Glutamatergic neuron (in vitro differentiated cells): ENCODE measurements at regions not wholly inside any gene's neighbourhood (a gene's known extent, or its start where the extent isn't known, plus 50 kb on each side); places are given as distances from the start of the nearest gene placed in this dataset.

Source experiments
- DNase-seq: peaks from one replicate; pipeline ENCODE4 v3.0.0; 2022
- H3K27ac Mint-ChIP-seq: one replicate; pipeline ENCODE4 v1.8.0; 2020; ENCODE audit warnings: mild to moderate bottlenecking, mixed read lengths, inconsistent platforms; ENCODE audit not compliant: unreplicated experiment
- H3K27me3 Mint-ChIP-seq: one replicate; pipeline ENCODE4 v1.8.0; 2020; ENCODE audit warnings: mild to moderate bottlenecking, moderate library complexity, mixed read lengths, inconsistent platforms; ENCODE audit not compliant: unreplicated experiment
- H3K36me3 Mint-ChIP-seq: one replicate; pipeline ENCODE4 v1.8.0; 2020; ENCODE audit warnings: mild to moderate bottlenecking, mixed read lengths, inconsistent platforms; ENCODE audit not compliant: unreplicated experiment
- H3K4me1 Mint-ChIP-seq: one replicate; pipeline ENCODE4 v1.8.0; 2020; ENCODE audit warnings: mild to moderate bottlenecking, low read depth, mixed read lengths, inconsistent platforms; ENCODE audit not compliant: unreplicated experiment
- H3K4me3 Mint-ChIP-seq: one replicate; pipeline ENCODE4 v1.8.0; 2020; ENCODE audit warnings: mild to moderate bottlenecking, mixed read lengths, inconsistent platforms; ENCODE audit not compliant: unreplicated experiment
- H3K9me3 Mint-ChIP-seq: one replicate; pipeline ENCODE4 v1.8.0; 2020; ENCODE audit warnings: mild to moderate bottlenecking, moderate library complexity, mixed read lengths, inconsistent platforms; ENCODE audit not compliant: unreplicated experiment
- TF ChIP-seq, protein P1 (sequence below): fragments of 200-600 bp; sonication (generic); IDR thresholded peaks from one replicate; pipeline ENCODE4 v1.5.0; 2021; ENCODE audit not compliant: partially characterized antibody, unreplicated experiment

GRCh38 chr21:22201126-22201525, 1202.9 kb downstream of the NCAM2 start:
- DNase-seq, result no peak
- Mint-ChIP-seq H3K9me3 (no peaks in the 10 kb centered on the region), H3K4me1 (no peaks in the 10 kb centered on the region), H3K27me3 (peaks cover 3% of the 10 kb centered on the region), H3K27ac (no peak overlapping the region), H3K36me3 (no peaks in the 10 kb centered on the region), H3K4me3 (no peak overlapping the region)
- TF ChIP-seq, protein P1, sequence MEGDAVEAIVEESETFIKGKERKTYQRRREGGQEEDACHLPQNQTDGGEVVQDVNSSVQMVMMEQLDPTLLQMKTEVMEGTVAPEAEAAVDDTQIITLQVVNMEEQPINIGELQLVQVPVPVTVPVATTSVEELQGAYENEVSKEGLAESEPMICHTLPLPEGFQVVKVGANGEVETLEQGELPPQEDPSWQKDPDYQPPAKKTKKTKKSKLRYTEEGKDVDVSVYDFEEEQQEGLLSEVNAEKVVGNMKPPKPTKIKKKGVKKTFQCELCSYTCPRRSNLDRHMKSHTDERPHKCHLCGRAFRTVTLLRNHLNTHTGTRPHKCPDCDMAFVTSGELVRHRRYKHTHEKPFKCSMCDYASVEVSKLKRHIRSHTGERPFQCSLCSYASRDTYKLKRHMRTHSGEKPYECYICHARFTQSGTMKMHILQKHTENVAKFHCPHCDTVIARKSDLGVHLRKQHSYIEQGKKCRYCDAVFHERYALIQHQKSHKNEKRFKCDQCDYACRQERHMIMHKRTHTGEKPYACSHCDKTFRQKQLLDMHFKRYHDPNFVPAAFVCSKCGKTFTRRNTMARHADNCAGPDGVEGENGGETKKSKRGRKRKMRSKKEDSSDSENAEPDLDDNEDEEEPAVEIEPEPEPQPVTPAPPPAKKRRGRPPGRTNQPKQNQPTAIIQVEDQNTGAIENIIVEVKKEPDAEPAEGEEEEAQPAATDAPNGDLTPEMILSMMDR, result no peak

DNA sequence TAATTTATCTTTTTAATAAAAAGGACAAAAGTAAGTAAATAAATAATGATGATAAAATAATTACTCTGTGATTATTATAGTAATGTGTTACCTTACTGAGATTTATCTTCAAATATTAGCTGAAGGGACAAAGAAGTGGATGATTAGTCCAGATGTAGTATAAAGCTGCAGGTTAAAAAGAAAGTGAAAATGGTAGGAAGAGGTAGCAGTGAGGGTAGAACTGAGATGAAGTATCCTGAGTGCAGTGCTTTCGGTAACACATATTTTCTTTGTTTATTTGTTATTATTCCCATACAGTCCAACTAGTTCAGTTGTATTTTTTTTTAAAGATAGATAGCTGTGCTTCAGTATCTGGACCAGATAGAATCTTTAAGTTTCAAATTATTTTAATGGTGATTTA, 1203.5 kb downstream of the NCAM2 start:
- H3K27ac Mint-ChIP-seq, result no peak overlapping the region
- no peaks in the 10 kb centered on the region for H3K9me3 Mint-ChIP-seq
- no peak for DNase-seq
- no peaks in the 10 kb centered on the region for H3K36me3 Mint-ChIP-seq
- TF ChIP-seq, protein P1, result no peak
- H3K27me3 Mint-ChIP-seq, result peaks cover 3% of the 10 kb centered on the region
- H3K4me3 Mint-ChIP-seq, result no peak overlapping the region
- H3K4me1 Mint-ChIP-seq, result no peaks in the 10 kb centered on the region

DNA sequence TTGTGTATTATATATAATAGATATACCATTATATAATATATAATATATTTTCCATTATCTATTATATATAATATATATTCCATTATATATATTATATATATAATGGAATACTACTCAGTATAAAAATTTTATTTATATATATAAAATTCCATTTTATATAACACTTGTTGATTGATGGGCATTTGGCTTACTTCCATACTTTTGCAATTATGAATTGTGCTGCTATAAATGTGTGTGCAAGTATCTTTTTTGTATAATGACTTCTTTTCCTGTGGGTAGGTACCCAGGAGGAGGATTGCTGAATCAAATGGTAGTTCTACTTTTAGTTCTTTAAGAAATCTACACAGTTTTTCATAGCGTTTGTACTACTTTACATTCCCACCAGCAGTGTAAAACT, 1211.1 kb downstream of the NCAM2 start:
- no peak for DNase-seq
- Mint-ChIP-seq H3K27ac (no peak overlapping the region), H3K36me3 (no peaks in the 10 kb centered on the region), H3K27me3 (no peaks in the 10 kb centered on the region), H3K4me3 (no peak overlapping the region), H3K4me1 (no peaks in the 10 kb centered on the region), H3K9me3 (no peaks in the 10 kb centered on the region)
- TF ChIP-seq, protein P1, result no peak

DNA sequence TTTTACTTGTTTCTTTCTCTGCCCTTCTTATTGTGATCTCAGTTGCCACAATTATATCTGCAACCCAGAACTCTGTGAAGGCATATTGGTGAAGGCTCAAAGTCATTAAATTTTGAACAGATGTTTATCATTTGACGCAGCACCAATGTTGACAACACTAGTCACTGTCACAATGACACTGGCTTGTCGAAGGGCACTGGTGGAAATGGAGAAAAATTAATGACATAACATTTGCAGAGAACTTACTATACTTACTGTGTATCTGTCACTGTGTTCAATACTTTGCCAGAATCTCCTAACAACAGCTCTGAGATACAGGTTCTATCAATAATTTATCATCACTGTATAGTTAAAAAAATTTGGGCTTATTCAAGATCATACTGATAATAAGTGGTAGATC, 1213.7 kb downstream of the NCAM2 start:
- Mint-ChIP-seq H3K4me3 (no peak overlapping the region), H3K9me3 (no peaks in the 10 kb centered on the region), H3K27me3 (no peaks in the 10 kb centered on the region), H3K36me3 (no peaks in the 10 kb centered on the region), H3K4me1 (no peaks in the 10 kb centered on the region), H3K27ac (no peak overlapping the region)
- TF ChIP-seq, protein P1, result no peak
- DNase-seq, result no peak

DNA sequence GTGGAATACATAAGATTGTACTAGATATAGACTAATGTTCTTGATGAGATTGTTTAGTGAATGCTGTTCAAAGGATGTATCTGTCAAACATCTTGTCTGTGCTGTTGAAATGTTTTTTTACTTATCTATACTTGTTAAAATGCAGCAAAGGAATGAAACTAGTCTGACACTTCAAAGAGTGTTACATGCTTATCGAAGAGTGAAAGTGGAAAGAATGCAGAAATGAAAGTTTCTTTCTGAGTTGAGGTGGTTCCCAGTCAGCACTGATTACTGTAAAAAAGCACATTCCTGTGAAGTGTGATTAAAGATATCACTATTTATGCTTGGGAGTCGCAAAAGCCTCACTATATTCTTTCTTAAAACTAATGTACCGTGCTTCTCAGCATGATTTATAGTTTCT, 1225.2 kb downstream of the NCAM2 start:
- Mint-ChIP-seq H3K27me3 (no peaks in the 10 kb centered on the region), H3K4me1 (no peaks in the 10 kb centered on the region), H3K27ac (no peak overlapping the region), H3K9me3 (no peaks in the 10 kb centered on the region), H3K36me3 (no peaks in the 10 kb centered on the region), H3K4me3 (no peak overlapping the region)
- DNase-seq, result no peak
- TF ChIP-seq, protein P1, result no peak
